Anterior cingulate cortex (tissue), 58 donors: ENCODE measurements at regions not wholly inside any gene's neighbourhood (a gene's known extent, or its start where the extent isn't known, plus 50 kb on each side); places are given as distances from the start of the nearest gene placed in this dataset.

Source experiments
- DNase-seq, 58 donors: peaks; one replicate each; lab custom pipeline; 2025; lab: John Stamatoyannopoulos, UW

- no peak for DNase-seq
Measured at GRCh38 chr2:192267484-192267883, 72.8 kb upstream of the TMEFF2 start.

- no peak for DNase-seq
Measured at GRCh38 chr2:192265751-192266150, 71.0 kb upstream of the TMEFF2 start.

DNA sequence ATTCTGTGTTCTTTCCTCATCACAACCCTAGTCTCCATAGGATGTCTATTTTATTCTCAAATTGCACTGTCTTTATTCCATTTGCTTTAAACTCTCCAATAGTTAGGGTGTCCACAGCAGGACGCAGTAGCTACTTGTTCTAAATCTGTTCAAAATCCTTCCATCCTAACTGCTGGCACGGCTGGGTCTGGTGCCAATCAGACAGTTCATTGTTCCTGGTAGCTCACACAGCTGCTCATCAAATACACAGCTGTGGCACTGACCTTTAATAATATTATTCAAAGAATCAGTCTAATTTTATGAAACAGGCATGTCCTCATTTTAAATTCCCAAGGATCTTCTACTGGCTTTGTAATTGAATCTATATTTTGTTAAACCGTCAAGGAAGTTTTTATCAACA, 59.7 kb upstream of the TMEFF2 start:
- DNase-seq, result peak in 31 of 58 donors; percentile 2 to 73 (median 24)

DNA sequence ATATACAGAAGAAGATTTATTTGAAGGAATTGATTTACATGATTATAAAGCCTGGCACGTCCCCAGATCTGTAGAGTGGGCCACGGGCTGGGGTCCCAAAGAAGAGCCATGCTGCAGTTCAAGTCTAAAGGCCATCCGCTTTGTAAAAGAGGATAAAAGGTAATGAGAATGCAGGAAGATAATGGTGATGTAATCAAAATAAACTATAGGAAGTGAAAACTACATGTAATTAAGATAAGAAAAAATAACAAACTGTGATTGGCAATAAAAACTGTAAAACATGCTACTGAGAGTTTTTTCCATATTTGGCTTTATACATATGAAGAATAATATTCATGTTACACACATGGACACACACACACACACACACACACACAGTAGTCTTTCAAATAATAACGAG, 59.0 kb upstream of the TMEFF2 start:
- DNase-seq, result no peak

DNA sequence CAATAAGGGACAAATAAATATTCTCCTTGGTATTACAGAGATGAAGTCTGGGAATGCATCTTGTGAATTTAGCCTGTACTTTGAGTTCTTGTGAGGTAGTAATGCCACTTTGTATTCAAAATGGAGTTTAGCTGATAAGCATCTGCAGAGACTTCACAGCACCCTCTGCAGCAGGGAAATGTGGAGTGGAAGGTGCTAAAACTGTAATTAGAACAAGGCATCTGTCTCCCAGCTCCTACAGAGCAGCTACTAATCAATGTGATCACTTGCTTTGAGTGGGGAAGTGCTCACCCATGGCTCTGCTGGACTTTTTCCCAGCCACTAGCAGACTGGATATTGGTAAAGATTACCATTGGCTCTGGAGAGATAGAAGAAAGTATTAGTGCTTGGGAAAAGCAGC, 56.2 kb upstream of the TMEFF2 start:
- peak in 9 of 58 donors; percentile 1 to 34 (median 6) for DNase-seq

- DNase-seq, result no peak
Measured at GRCh38 chr2:192247456-192247855, 52.7 kb upstream of the TMEFF2 start.

DNA sequence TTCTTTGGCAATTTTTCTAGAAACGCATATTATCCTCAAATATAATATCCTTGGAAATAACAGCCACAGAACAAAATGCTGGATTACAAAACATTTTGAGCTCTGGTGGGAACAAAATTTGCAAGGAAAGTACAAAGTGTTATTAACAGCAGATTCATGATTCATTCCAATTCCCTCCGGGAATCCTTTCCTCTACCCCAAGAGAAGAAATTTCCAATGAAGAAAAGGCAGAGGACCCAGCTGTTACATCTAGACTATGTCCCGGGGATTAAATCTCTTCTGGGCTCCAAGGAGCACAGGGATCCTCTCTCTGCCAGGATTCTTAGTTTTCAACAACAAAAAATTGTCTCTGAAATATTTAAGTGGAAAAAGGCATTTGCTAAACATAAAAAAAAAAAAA, 51.6 kb upstream of the TMEFF2 start:
- no peak for DNase-seq

DNA sequence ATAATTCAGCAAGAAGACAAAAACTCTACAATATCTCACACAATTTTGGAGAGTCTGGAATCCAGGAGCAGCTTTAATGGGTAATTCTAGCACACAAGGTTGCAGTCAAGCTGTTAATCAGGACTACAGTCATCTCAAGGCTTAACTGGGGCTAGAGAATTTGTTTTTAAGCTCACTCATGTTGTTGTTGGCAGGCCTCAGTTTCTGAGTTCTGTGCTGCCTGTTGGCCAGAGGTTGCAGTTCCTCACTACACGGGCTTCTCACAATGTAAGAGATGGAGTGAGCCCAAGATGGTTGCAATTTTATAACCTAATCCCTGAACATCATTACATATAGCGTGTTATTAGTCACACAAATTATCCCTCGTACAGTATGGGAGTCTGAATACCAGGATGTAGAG, 50.6 kb upstream of the TMEFF2 start:
- DNase-seq, result no peak
